ENCODE measurements at regions not wholly inside any gene's neighbourhood (a gene's known extent, or its start where the extent isn't known, plus 50 kb on each side); places are given as distances from the start of the nearest gene placed in this dataset.

DNA sequence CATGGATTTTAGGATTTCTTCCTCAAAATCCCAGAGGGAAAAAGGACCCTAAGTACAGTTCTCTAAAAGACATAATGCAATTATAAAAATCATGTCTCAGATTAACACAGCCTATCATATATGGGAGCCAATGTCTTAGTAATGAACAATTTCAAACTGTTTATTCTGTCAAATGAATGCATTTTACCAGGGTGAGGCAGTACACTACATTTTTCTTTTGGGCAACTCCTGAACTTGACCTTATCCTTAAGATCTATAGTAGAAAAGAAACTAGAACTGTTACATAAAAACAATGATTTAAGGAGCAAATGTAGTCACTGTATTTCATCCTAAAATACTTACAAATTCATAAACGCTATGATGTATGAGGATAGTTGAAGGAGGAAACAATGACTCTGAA lies 226.3 kb upstream of the B3GALT2 start:
- DNase-seq (ENCODE audit: extremely low read depth, low read depth): no peak
- TF ChIP-seq, protein P1, sequence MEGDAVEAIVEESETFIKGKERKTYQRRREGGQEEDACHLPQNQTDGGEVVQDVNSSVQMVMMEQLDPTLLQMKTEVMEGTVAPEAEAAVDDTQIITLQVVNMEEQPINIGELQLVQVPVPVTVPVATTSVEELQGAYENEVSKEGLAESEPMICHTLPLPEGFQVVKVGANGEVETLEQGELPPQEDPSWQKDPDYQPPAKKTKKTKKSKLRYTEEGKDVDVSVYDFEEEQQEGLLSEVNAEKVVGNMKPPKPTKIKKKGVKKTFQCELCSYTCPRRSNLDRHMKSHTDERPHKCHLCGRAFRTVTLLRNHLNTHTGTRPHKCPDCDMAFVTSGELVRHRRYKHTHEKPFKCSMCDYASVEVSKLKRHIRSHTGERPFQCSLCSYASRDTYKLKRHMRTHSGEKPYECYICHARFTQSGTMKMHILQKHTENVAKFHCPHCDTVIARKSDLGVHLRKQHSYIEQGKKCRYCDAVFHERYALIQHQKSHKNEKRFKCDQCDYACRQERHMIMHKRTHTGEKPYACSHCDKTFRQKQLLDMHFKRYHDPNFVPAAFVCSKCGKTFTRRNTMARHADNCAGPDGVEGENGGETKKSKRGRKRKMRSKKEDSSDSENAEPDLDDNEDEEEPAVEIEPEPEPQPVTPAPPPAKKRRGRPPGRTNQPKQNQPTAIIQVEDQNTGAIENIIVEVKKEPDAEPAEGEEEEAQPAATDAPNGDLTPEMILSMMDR (IDR thresholded peaks at IDR 0.05; ENCODE audit: low read depth, low read length): no peak

GRCh38 chr1:193411714-193412113 lies 225.3 kb upstream of the B3GALT2 start:
- no peak for DNase-seq (ENCODE audit: extremely low read depth, low read depth)
- TF ChIP-seq, protein P1 (IDR thresholded peaks at IDR 0.05; ENCODE audit: low read depth, low read length): no peak

- TF ChIP-seq, protein P1 (IDR thresholded peaks at IDR 0.05; ENCODE audit: low read depth, low read length): no peak
- DNase-seq (ENCODE audit: extremely low read depth, low read depth): no peak
These were observed 224.8 kb upstream of the B3GALT2 start for GRCh38 chr1:193411215-193411614.

GRCh38 chr1:193408782-193409293 lies 222.4 kb upstream of the B3GALT2 start:
- DNase-seq (ENCODE audit: extremely low read depth, low read depth): no peak
- TF ChIP-seq, protein P1 (IDR thresholded peaks at IDR 0.05; ENCODE audit: low read depth, low read length): no peak

GRCh38 chr1:193406901-193407300 lies 220.5 kb upstream of the B3GALT2 start:
- TF ChIP-seq, protein P1 (IDR thresholded peaks at IDR 0.05; ENCODE audit: low read depth, low read length): peak; percentile 71
- DNase-seq (ENCODE audit: extremely low read depth, low read depth): no peak

- TF ChIP-seq, protein P1 (IDR thresholded peaks at IDR 0.05; ENCODE audit: low read depth, low read length): no peak
- DNase-seq (ENCODE audit: extremely low read depth, low read depth): no peak
These were observed 217.8 kb upstream of the B3GALT2 start for GRCh38 chr1:193404236-193404635.

DNA sequence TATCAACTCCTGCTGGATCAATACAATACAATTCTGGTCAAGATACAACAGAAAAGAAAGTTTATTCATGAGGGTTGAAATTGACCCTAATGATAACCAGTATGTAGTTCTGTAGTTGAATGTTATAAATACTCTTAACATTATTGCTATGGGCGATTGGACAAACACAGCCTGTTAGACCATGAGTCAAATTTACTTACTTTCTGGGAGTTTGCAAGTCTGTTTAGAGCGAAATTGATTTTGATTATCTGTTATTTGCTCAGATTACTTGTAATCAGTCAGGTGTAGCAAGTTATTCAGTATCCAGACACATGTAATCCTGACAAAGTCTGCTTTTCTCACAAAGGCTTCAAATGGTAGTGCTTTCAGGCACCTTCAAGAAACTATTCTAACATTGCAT lies 216.6 kb upstream of the B3GALT2 start:
- no peak for DNase-seq (ENCODE audit: extremely low read depth, low read depth)
- TF ChIP-seq, protein P1 (IDR thresholded peaks at IDR 0.05; ENCODE audit: low read depth, low read length): no peak
